ENCODE measurements at regions not wholly inside any gene's neighbourhood (a gene's known extent, or its start where the extent isn't known, plus 50 kb on each side); places are given as distances from the start of the nearest gene placed in this dataset.

GRCh38 chr4:62414563-62414962 lies 1214.4 kb downstream of the ADGRL3 start:
- Histone ChIP-seq H3K9me3 (ENCODE audit: low read depth, low read length) (no peaks in the 10 kb centered on the region), H3K9ac (ENCODE audit: insufficient read length) (no peak overlapping the region), H3K4me3 (no peak overlapping the region), H3K27ac (no peak overlapping the region), H3K36me3 (ENCODE audit: insufficient read depth, low read length) (no peaks in the 10 kb centered on the region)
- DNase-seq (ENCODE audit: low read depth, low spot score) = no peak
- TF ChIP-seq POLR2AphosphoS5 (IDR thresholded peaks at IDR 0.05; ENCODE audit: borderline replicate concordance, low read depth, low read length) = no peak

GRCh38 chr4:62410371-62411003 lies 1210.4 kb downstream of the ADGRL3 start:
- no peak for DNase-seq (ENCODE audit: low read depth, low spot score)
- H3K9me3 ChIP-seq (ENCODE audit: low read depth, low read length) = no peaks in the 10 kb centered on the region
- H3K27ac ChIP-seq = no peak overlapping the region
- no peak overlapping the region for H3K4me3 ChIP-seq
- H3K9ac ChIP-seq (ENCODE audit: insufficient read length) = no peak overlapping the region
- no peak for TF ChIP-seq POLR2AphosphoS5 (IDR thresholded peaks at IDR 0.05; ENCODE audit: borderline replicate concordance, low read depth, low read length)
- TF ChIP-seq EZH2 (IDR thresholded peaks at IDR 0.05) = no peak
- no peak for TF ChIP-seq FOXP2 (optimal IDR thresholded peaks at IDR 0.05; ENCODE audit: control extremely low read depth, extremely low read length, insufficient read depth)
- H3K36me3 ChIP-seq (ENCODE audit: insufficient read depth, low read length) = no peaks in the 10 kb centered on the region

- DNase-seq (ENCODE audit: low read depth, low spot score) = no peak
- no peak overlapping the region for H3K9ac ChIP-seq (ENCODE audit: insufficient read length)
Observed at GRCh38 chr4:62408454-62408853, 1208.3 kb downstream of the ADGRL3 start.

GRCh38 chr4:62407534-62407933 lies 1207.4 kb downstream of the ADGRL3 start:
- Histone ChIP-seq H3K9ac (ENCODE audit: insufficient read length) (no peak overlapping the region), H3K27ac (no peak overlapping the region), H3K9me3 (ENCODE audit: low read depth, low read length) (no peaks in the 10 kb centered on the region), H3K36me3 (ENCODE audit: insufficient read depth, low read length) (no peaks in the 10 kb centered on the region), H3K4me3 (no peak overlapping the region)
- TF ChIP-seq FOXP2 (optimal IDR thresholded peaks at IDR 0.05; ENCODE audit: control extremely low read depth, extremely low read length, insufficient read depth) (no peak), POLR2AphosphoS5 (IDR thresholded peaks at IDR 0.05; ENCODE audit: borderline replicate concordance, low read depth, low read length) (no peak), EZH2 (IDR thresholded peaks at IDR 0.05) (no peak)
- DNase-seq (ENCODE audit: low read depth, low spot score) = no peak

More at GRCh38 chr4:62408454-62408853, 1208.3 kb downstream of the ADGRL3 start:
- H3K9me3 ChIP-seq (ENCODE audit: low read depth, low read length) = no peaks in the 10 kb centered on the region
- no peak overlapping the region for H3K27ac ChIP-seq
- H3K36me3 ChIP-seq (ENCODE audit: insufficient read depth, low read length) = no peaks in the 10 kb centered on the region
- TF ChIP-seq FOXP2 (optimal IDR thresholded peaks at IDR 0.05; ENCODE audit: control extremely low read depth, extremely low read length, insufficient read depth) (no peak), EZH2 (IDR thresholded peaks at IDR 0.05) (no peak), POLR2AphosphoS5 (IDR thresholded peaks at IDR 0.05; ENCODE audit: borderline replicate concordance, low read depth, low read length) (no peak)
- H3K4me3 ChIP-seq = no peak overlapping the region

- Histone ChIP-seq H3K9ac (ENCODE audit: insufficient read length) (no peak overlapping the region), H3K36me3 (ENCODE audit: insufficient read depth, low read length) (no peaks in the 10 kb centered on the region), H3K9me3 (ENCODE audit: low read depth, low read length) (no peaks in the 10 kb centered on the region), H3K4me3 (no peak overlapping the region), H3K27ac (no peak overlapping the region)
- TF ChIP-seq FOXP2 (optimal IDR thresholded peaks at IDR 0.05; ENCODE audit: control extremely low read depth, extremely low read length, insufficient read depth) = no peak
- no peak for TF ChIP-seq EZH2 (IDR thresholded peaks at IDR 0.05)
- DNase-seq (ENCODE audit: low read depth, low spot score) = no peak
Observed at GRCh38 chr4:62402088-62402806, 1202.1 kb downstream of the ADGRL3 start.

GRCh38 chr4:62399242-62399641 lies 1199.1 kb downstream of the ADGRL3 start:
- TF ChIP-seq POLR2AphosphoS5 (IDR thresholded peaks at IDR 0.05; ENCODE audit: borderline replicate concordance, low read depth, low read length) (no peak), FOXP2 (optimal IDR thresholded peaks at IDR 0.05; ENCODE audit: control extremely low read depth, extremely low read length, insufficient read depth) (no peak), EZH2 (IDR thresholded peaks at IDR 0.05) (no peak)
- no peak overlapping the region for H3K4me3 ChIP-seq
- no peaks in the 10 kb centered on the region for H3K9me3 ChIP-seq (ENCODE audit: low read depth, low read length)
- no peak for DNase-seq (ENCODE audit: low read depth, low spot score)
- H3K36me3 ChIP-seq (ENCODE audit: insufficient read depth, low read length) = no peaks in the 10 kb centered on the region
- H3K27ac ChIP-seq = no peak overlapping the region
- H3K9ac ChIP-seq (ENCODE audit: insufficient read length) = no peak overlapping the region

GRCh38 chr4:62398318-62398717 lies 1198.2 kb downstream of the ADGRL3 start:
- Histone ChIP-seq H3K9ac (ENCODE audit: insufficient read length) (no peak overlapping the region), H3K27ac (no peak overlapping the region), H3K9me3 (ENCODE audit: low read depth, low read length) (no peaks in the 10 kb centered on the region), H3K36me3 (ENCODE audit: insufficient read depth, low read length) (no peaks in the 10 kb centered on the region), H3K4me3 (no peak overlapping the region)
- TF ChIP-seq POLR2AphosphoS5 (IDR thresholded peaks at IDR 0.05; ENCODE audit: borderline replicate concordance, low read depth, low read length) = no peak
- no peak for TF ChIP-seq FOXP2 (optimal IDR thresholded peaks at IDR 0.05; ENCODE audit: control extremely low read depth, extremely low read length, insufficient read depth)
- TF ChIP-seq EZH2 (IDR thresholded peaks at IDR 0.05) = no peak
- DNase-seq (ENCODE audit: low read depth, low spot score) = no peak

- Histone ChIP-seq H3K9me3 (ENCODE audit: low read depth, low read length) (no peaks in the 10 kb centered on the region), H3K9ac (ENCODE audit: insufficient read length) (no peak overlapping the region), H3K4me3 (no peak overlapping the region), H3K27ac (no peak overlapping the region), H3K36me3 (ENCODE audit: insufficient read depth, low read length) (no peaks in the 10 kb centered on the region)
- no peak for DNase-seq (ENCODE audit: low read depth, low spot score)
- TF ChIP-seq FOXP2 (optimal IDR thresholded peaks at IDR 0.05; ENCODE audit: control extremely low read depth, extremely low read length, insufficient read depth) = no peak
- TF ChIP-seq POLR2AphosphoS5 (IDR thresholded peaks at IDR 0.05; ENCODE audit: borderline replicate concordance, low read depth, low read length) = no peak
- no peak for TF ChIP-seq EZH2 (IDR thresholded peaks at IDR 0.05)
Observed at GRCh38 chr4:62394766-62395165, 1194.6 kb downstream of the ADGRL3 start.

All from SK-N-MC (cell line).